ENCODE measurements at regions not wholly inside any gene's neighbourhood (a gene's known extent, or its start where the extent isn't known, plus 50 kb on each side); places are given as distances from the start of the nearest gene placed in this dataset.

- Histone ChIP-seq H3K4me2 (ENCODE audit: low read depth, low read length, poor library complexity, severe bottlenecking) (no peak overlapping the region), H3K4me1 (ENCODE audit: insufficient read depth, low read length, poor library complexity, severe bottlenecking) (peaks cover 32% of the 10 kb centered on the region), H2AFZ (ENCODE audit: low read length) (no peak overlapping the region), H3F3A (ENCODE audit: low read depth) (no peaks in the 10 kb centered on the region), H3K4me3 (ENCODE audit: low read length, poor library complexity, severe bottlenecking) (no peak overlapping the region), H3K9ac (ENCODE audit: low read depth, low read length, poor library complexity, severe bottlenecking) (no peak overlapping the region), H3K79me2 (ENCODE audit: insufficient read depth, low read length) (no peaks in the 10 kb centered on the region), H3K9me2 (replicated peaks; ENCODE audit: low read depth, low read length) (no peaks in the 10 kb centered on the region), H3K9me3 (ENCODE audit: insufficient read depth, low read depth, low read length) (no peaks in the 10 kb centered on the region), H3K27me3 (ENCODE audit: insufficient read depth, low read length, poor library complexity, severe bottlenecking) (no peaks in the 10 kb centered on the region), H3K36me3 (ENCODE audit: insufficient read depth, low read length) (no peaks in the 10 kb centered on the region), H4K20me1 (ENCODE audit: insufficient read depth, low read length, poor library complexity, severe bottlenecking) (no peaks in the 10 kb centered on the region)
- no peak for TF ChIP-seq EZH2phosphoT487 (IDR thresholded peaks at IDR 0.05; ENCODE audit: borderline replicate concordance)
- TF ChIP-seq CTCF (conservative IDR thresholded peaks at IDR 0.05; ENCODE audit: low read length), result no peak
Observed at GRCh38 chr9:86674487-86674886, 272.8 kb downstream of the GAS1 start.

- no peak overlapping the region for H2AFZ ChIP-seq (ENCODE audit: low read length)
- TF ChIP-seq EZH2phosphoT487 (IDR thresholded peaks at IDR 0.05; ENCODE audit: borderline replicate concordance) (no peak), CTCF (conservative IDR thresholded peaks at IDR 0.05; ENCODE audit: low read length) (no peak)
- peak overlapping the region; percentile 66 for H3K4me2 ChIP-seq (ENCODE audit: low read depth, low read length, poor library complexity, severe bottlenecking)
Observed at GRCh38 chr9:86672966-86673365, 274.3 kb downstream of the GAS1 start.

GRCh38 chr9:86672301-86672700, 275.0 kb downstream of the GAS1 start:
- H3K9me2 ChIP-seq (replicated peaks; ENCODE audit: low read depth, low read length), result no peaks in the 10 kb centered on the region
- no peaks in the 10 kb centered on the region for H3K36me3 ChIP-seq (ENCODE audit: insufficient read depth, low read length)
- no peaks in the 10 kb centered on the region for H3F3A ChIP-seq (ENCODE audit: low read depth)
- no peak overlapping the region for H2AFZ ChIP-seq (ENCODE audit: low read length)
- H3K4me2 ChIP-seq (ENCODE audit: low read depth, low read length, poor library complexity, severe bottlenecking), result peak overlapping the region; percentile 66
- no peak for TF ChIP-seq EZH2phosphoT487 (IDR thresholded peaks at IDR 0.05; ENCODE audit: borderline replicate concordance)
- no peak for TF ChIP-seq CTCF (conservative IDR thresholded peaks at IDR 0.05; ENCODE audit: low read length)
- no peaks in the 10 kb centered on the region for H3K79me2 ChIP-seq (ENCODE audit: insufficient read depth, low read length)
- no peaks in the 10 kb centered on the region for H3K27me3 ChIP-seq (ENCODE audit: insufficient read depth, low read length, poor library complexity, severe bottlenecking)
- H3K9me3 ChIP-seq (ENCODE audit: insufficient read depth, low read depth, low read length), result no peaks in the 10 kb centered on the region
- H4K20me1 ChIP-seq (ENCODE audit: insufficient read depth, low read length, poor library complexity, severe bottlenecking), result no peaks in the 10 kb centered on the region
- no peak overlapping the region for H3K9ac ChIP-seq (ENCODE audit: low read depth, low read length, poor library complexity, severe bottlenecking)
- no peak overlapping the region for H3K4me3 ChIP-seq (ENCODE audit: low read length, poor library complexity, severe bottlenecking)
- peaks cover 32% of the 10 kb centered on the region for H3K4me1 ChIP-seq (ENCODE audit: insufficient read depth, low read length, poor library complexity, severe bottlenecking)

More at GRCh38 chr9:86672966-86673365, 274.3 kb downstream of the GAS1 start:
- Histone ChIP-seq H3K27me3 (ENCODE audit: insufficient read depth, low read length, poor library complexity, severe bottlenecking) (no peaks in the 10 kb centered on the region), H3K4me1 (ENCODE audit: insufficient read depth, low read length, poor library complexity, severe bottlenecking) (peaks cover 32% of the 10 kb centered on the region), H3F3A (ENCODE audit: low read depth) (no peaks in the 10 kb centered on the region), H3K36me3 (ENCODE audit: insufficient read depth, low read length) (no peaks in the 10 kb centered on the region), H3K9ac (ENCODE audit: low read depth, low read length, poor library complexity, severe bottlenecking) (peak overlapping the region; percentile 21), H4K20me1 (ENCODE audit: insufficient read depth, low read length, poor library complexity, severe bottlenecking) (no peaks in the 10 kb centered on the region), H3K4me3 (ENCODE audit: low read length, poor library complexity, severe bottlenecking) (peak overlapping the region; percentile 27), H3K9me3 (ENCODE audit: insufficient read depth, low read depth, low read length) (no peaks in the 10 kb centered on the region), H3K79me2 (ENCODE audit: insufficient read depth, low read length) (no peaks in the 10 kb centered on the region), H3K9me2 (replicated peaks; ENCODE audit: low read depth, low read length) (no peaks in the 10 kb centered on the region)

All from Loucy (cell line).